GM12878 (cell line): ENCODE measurements at regions not wholly inside any gene's neighbourhood (a gene's known extent, or its start where the extent isn't known, plus 50 kb on each side); places are given as distances from the start of the nearest gene placed in this dataset.

Experiments used
- EGR1 ChIP-seq, 2 experiments: IDR thresholded peaks; 1 replicate in 1 of 2; 2 replicates in 1 of 2; pipeline ENCODE4 v1.6.1; 2011 to 2012; ENCODE audit warnings: low read depth in 2 of 2, low read length in 2 of 2, borderline replicate concordance in 1 of 2, mild to moderate bottlenecking in 1 of 2, moderate library complexity in 1 of 2
- ESRRA ChIP-seq: IDR thresholded peaks from 2 replicates; pipeline ENCODE4 v1.6.1; 2012; ENCODE audit warnings: mild to moderate bottlenecking, low read length, improper control_type of control experiment
- HCFC1 ChIP-seq: fragments of 150-350 bp; IDR thresholded peaks from 2 replicates; pipeline ENCODE4 v1.6.1; 2014; ENCODE audit warnings: low read length
- NR2C1 ChIP-seq: fragments of 450-650 bp; IDR thresholded peaks from 2 replicates; pipeline ENCODE4 v1.6.1; 2017; ENCODE audit warnings: antibody characterized with exemption, mild to moderate bottlenecking, moderate library complexity
- TAF1 ChIP-seq: IDR thresholded peaks from 2 replicates; pipeline ENCODE4 v1.6.1; 2011; ENCODE audit warnings: mild to moderate bottlenecking, low read depth, low read length, borderline replicate concordance
- TF ChIP-seq, protein P1 (sequence below): fragments of 450-650 bp; conservative IDR thresholded peaks from 2 replicates; pipeline ENCODE4 v1.6.1; 2017; ENCODE audit warnings: mild to moderate bottlenecking, moderate library complexity

DNA sequence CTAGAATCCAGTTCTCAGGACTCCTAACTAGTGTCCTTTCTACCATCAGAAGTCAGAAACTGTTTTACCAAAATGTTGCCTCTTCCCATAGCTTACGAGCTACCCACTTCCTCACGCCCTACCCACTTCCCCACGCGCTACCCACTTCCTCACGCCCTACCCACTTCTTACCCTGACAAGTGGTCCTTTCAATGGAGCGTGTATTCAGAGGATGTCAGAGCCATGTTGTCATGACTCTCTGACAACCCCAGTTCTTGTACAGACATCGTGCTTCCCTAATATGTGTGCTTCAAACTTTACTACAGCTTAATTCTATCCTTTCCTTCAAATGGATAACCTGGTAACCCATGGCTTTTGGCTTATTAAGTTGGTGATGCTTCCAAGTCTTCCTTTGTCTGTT, 84.8 kb upstream of the PHF14 start:
- TF ChIP-seq, protein P1, sequence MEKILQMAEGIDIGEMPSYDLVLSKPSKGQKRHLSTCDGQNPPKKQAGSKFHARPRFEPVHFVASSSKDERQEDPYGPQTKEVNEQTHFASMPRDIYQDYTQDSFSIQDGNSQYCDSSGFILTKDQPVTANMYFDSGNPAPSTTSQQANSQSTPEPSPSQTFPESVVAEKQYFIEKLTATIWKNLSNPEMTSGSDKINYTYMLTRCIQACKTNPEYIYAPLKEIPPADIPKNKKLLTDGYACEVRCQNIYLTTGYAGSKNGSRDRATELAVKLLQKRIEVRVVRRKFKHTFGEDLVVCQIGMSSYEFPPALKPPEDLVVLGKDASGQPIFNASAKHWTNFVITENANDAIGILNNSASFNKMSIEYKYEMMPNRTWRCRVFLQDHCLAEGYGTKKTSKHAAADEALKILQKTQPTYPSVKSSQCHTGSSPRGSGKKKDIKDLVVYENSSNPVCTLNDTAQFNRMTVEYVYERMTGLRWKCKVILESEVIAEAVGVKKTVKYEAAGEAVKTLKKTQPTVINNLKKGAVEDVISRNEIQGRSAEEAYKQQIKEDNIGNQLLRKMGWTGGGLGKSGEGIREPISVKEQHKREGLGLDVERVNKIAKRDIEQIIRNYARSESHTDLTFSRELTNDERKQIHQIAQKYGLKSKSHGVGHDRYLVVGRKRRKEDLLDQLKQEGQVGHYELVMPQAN = no peak
- TF ChIP-seq ESRRA (no peak), TAF1 (no peak), NR2C1 (no peak), HCFC1 (no peak), EGR1 (IDR thresholded peaks at IDR 0.05; ENCODE audit: borderline replicate concordance in 1 of 2, low read depth in 2 of 2, low read length in 2 of 2) (no peak)
